ENCODE measurements at regions not wholly inside any gene's neighbourhood (a gene's known extent, or its start where the extent isn't known, plus 50 kb on each side); places are given as distances from the start of the nearest gene placed in this dataset.
"Not testable (repeated sequence)": the region's sequence is repeated elsewhere in the genome, so short reads cannot be mapped to it uniquely, and the experiment has no call there.

DNA sequence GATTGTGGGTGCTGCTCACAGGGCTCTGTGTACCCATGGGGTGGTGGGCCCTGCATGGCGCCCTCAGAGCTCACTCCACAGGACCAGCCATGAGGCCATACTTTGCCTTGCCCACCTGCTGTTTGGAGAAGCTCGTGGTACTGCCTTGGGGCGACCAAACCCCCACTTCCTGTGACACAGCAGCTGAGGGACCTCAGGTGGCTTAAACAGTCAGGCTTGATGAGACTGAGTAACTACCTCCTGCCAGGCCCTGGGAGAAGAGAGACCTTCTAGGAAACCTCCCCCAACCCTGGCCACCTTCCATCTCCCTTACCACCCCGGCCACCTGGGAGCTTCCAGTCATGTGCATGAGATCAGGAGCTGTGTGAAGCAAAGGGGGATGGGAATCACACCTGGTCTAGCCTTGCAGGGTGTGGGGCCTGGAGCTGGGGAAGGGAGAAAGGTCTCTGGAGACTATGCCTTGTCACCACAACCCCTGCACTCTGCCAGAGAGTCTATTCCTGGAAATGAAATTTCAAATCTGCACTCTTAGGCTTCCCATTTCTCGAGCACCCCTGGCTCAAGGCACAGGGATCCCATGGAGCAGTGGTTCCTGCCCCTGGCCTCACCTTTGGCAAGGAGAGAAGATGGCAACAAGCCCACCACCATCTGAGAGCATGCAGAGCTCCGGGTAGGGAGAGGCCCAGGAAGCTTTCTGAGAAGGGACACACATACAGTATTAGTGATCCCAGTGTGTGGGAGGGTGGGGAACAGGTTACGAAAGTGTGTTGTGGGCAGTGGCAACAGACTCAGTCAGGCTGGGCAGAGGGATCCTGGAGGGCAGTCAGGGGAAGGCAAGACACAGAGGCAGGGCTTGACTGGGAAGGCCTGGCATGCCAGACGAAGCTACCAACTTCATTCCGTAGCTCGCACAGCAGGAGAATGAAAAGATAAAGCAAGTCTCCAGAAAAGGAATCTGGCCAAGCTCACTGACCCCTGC is 125.0 kb downstream of the URI1 start:
- intact Hi-C loops (cut with DNase I) = no loop called here
- no peak for ATAC-seq
- no peak for DNase-seq

DNA sequence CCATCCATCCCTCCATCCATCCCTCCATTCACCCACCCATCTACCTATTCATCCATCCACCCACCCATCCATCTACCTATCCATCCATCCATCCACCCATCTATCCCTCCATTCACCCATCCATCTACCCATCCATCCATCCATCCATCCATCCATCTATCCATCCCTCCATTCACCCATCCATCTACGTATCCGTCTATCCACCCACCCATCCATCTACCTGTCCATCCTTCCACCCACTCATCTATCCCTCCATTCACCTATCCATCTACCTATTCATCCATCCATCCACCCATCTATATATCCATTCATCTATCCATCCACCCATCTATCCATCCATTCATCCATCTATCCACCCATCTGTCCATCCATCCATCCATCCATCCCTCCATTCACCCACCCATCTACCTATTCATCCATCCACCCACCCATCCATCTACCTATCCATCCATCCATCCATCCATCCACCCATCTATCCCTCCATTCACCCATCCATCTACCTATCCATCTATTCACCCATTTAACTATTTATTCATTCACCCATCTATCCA is 126.0 kb downstream of the URI1 start:
- intact Hi-C loops (cut with DNase I); DNase-seq; ATAC-seq: not testable (repeated sequence)

DNA sequence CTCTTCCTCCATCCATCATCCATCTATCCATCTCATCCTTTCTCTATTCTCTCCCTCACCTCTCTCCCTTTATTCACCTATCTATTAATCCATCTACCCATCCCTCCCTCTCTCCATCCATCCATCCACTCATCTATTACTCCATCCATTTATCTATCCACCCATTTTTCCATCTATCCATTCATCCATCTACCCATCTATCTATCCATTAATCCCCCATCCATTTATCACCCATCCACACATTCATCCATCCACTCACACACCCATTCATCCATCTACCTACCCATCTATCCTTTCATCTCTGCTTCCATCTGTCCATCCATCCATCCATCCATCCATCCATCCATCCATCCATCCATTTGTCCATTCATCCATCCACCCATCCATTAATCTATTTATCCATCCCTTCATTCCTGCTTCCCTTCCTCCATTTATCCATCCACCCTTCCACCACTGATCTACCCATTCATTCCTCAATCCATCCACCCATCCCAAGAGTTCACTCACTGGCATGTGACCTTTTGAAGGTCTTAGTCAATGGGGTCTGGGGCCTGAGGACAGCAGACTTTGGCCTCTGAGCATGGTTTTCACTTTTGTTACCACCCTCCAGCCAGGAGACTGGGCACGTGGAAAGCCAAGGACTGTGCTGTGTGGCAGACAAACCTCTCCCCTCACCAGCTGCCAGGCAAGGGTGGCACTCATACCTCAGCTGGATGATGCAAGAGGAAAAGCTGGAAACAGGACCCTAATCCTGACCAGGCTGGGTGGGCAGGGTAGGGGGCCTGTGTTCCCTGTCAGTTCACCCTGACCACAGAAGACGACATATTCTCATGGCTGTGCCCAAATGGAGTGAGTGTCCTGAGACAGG is 126.7 kb downstream of the URI1 start:
- DNase-seq = no peak
- no peak for ATAC-seq
- intact Hi-C loops (cut with DNase I) = no loop called here

DNA sequence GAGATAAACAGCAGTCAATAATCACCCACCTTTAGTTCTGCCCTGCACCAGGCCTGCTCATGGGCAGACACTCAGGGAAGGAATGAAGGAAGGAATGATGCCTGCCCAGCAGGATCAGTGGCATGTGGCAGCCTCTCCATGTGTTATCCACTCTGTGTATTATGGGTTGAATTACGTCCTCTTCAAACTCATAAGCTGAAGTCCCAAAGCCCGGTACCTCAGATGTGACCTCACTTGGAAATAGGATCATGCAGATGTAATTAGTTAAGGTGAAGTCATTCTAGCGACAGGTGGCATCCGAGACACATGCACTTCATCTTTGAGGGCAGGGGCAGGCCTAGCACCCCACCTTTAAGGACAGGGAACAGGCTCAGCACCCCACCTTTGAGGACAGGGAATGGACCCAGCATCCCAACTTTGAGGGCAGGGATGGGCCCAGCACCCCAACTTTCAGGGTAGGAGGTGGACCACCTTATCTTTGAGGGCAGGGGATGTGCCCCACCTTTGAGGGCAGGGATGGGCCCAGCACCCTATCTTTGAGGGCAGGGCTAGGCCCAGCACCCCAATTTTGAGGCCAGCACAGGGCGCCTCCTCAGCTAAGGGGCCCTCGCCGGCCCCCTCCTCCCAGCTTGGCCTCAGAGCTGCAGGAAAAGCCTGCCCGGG is 127.6 kb downstream of the URI1 start:
- DNase-seq = no peak
- ATAC-seq = no peak
- intact Hi-C loops (cut with DNase I) = no loop called here

DNA sequence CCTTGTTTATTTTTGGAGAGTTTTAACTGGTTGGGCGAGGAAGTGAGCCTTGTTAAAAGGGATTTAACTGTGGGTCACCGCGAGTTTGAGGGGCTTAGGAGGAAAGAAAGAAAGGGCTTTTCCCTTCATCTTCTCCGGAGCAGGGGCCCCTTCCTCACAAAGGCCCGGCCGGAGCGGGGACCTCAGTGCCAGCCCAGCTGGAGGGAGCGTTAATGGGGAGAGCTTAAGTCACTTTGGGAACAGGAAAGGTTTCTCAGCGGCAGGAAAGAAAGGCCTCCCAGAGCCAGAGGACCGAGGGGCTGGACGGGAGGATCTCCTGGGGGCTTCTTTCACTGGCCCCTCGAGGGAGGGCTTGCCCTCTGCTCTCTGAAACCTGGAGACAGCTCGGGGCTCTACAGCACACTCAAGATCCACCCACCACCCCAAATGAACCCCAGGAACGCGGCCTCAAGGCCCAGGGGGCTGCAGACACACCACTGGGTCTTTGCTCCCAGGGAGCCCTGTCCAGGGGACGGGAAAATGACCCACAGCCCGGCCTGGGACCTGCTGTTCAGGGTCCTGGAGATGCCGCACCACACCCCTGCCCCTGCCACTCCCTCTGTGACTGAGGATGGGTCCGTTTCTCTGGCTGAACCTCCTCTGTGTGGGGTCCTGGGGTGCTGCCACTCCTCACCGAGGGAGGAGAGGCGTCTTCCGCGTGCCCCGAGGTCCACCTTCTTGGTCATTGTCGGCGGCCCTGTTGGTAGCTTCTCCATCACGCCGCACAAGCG is 128.3 kb downstream of the URI1 start:
- intact Hi-C loops (cut with DNase I) = no loop called here
- DNase-seq = no peak
- ATAC-seq = no peak

DNA sequence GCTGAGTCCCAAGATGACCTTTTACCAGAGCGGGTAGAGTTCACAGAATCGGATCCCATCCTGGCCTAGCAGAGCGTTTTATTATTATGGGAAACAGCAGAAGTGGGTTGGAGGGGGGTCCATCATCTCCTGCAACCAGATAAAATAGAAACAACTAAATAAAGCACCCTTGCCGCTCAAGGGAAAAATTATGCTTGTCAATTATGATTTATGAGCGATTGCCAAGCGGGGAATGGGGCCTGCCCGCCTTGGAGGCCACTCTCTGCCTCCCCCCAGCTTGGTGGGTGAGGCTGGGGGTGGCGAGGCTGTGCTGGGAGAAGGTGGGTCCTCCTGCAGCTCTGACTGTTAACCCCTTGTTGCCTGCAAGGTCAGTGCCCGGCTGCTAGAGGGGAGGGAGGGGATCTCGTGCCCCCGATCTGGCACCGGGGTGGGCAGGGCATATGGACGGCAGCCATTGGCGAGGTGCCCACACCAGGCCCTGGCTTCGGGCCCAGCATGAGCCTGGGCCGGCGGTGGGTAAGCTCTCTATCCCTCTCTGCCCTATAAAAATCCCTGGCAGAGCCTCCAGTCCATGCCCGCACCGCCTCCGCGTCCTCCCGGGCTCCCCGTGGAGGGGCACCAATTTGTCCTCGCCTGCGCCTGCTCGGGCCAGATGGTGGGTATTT is 129.1 kb downstream of the URI1 start:
- intact Hi-C loops (cut with DNase I) = no loop called here
- DNase-seq (no peak), ATAC-seq (peak; percentile 71 to 87)

DNA sequence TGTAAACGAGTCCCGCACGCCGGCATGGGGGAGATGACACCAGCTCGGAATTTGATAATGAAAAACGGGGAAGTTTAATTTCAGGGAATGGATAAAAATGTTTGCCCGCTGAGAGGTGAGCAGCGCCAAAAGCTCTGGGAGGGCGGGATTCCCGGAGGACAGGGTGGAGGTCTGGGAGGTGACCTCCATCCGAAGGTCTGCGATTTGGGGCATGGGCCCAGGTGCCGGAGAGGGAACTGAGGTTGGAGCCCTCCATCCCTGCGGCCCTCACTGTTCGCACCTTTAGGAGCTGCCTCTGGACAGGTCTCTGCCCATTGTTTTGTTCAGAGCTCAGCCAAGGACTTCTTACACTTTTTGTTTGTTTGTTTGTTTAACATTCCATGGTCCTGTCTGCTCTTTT is 129.8 kb downstream of the URI1 start:
- DNase-seq = no peak
- intact Hi-C loops (cut with DNase I) = no loop called here
- ATAC-seq = no peak

DNA sequence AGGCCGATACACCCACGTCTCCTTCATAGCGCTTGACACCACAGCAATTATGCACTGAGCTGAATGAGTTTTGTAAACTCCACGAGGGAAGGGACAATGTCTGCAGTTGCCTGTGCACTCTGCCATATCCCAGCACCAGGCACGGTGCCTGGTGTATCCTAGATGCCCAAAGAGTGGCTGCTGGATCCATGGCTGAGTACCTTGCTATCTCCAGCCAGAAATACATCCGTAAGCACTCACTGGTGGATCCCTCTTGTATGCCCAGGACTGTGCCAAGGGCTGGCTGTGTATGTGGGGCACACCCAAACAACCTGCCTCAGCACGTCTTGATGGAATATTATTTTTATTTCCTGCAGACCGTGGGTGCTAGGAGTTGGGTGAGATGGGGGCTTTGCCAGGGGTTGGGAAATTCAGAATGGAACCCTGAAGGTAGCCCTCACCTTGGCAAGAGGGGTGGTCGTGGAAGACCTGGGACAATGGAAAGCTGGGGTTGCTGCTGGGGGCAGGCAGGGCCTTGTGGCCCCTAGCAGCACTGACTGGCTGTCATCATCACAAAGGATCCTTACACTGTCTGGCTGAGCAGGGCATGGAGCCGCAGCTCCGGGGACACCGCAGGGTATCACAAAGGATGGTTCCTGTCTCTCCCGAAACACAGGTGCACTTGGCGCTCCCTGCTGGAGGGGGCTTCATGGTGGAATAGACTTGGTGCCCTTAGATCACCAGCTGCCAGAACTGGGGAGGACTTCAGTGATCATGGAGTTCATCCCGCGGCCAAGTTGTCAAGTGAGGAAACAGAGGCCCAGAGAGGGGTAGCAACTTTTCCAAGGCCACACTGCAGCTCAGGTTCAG is 131.3 kb downstream of the URI1 start:
- ATAC-seq (no peak), DNase-seq (no peak)
- intact Hi-C loops (cut with DNase I) = no loop called here

DNA sequence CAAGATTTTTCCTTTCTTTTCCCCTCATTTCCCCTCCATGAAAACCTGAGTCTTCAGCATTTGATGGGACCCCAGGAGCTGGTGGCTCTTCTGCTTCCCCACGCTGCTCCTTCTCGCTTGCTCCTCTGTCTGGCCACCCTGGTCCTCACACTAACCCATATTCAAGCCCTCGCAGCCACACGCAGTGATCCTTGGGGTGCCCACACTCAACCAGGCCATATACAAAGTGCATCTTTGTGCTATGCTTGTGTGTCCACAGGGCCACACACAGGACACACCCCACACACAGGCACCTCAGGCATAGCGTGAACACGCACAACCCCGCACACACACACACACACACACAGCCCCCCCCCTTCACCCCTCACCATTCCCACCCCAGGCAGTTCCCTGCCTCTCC is 132.1 kb downstream of the URI1 start:
- ATAC-seq = no peak
- intact Hi-C loops (cut with DNase I) = no loop called here
- DNase-seq = no peak

DNA sequence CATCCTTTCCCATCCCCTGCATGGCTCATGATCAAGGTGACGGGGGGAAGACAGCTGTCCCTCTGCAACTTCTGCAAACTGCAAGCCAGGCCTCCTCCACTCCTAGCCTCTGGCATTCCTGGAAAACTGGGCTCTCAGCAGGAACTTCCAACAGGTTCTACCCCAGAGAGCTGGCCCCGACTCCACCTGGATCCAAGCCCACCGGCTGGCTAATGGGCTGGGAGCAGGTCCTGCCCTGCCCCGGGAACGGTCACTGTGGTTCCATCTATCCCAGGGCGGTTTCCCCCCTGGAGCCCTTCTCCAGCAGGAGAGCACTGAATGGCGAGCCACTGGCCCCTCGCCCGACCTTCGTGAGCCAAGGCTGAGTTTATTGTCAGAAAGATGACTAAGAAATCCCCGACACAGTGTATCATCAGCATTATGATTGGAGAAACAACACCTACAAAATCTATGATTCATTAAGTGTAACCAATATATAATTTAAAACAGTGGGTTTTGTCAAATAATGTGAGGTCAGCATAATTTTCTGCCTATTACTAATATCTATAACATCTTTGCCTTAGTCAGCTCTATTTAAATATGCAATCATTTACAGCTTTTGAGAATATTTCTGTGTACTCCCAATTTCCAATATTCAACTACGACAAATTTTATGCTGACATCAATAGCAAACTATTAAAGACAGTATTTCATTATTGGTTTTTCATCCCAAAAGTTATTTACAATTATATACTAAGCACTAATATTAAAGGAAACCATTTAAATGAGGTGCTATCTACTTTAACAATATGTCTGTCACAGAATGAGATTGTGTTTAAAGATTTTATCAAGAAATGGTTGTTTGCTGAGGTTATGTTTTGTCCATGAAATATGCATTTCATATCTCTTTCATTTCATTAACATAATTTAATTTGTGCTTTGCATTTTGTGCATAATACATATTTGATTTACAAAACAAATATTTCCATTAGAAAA is 133.0 kb downstream of the URI1 start:
- ATAC-seq (no peak), DNase-seq (no peak)
- intact Hi-C loops (cut with DNase I) = no loop called here

DNA sequence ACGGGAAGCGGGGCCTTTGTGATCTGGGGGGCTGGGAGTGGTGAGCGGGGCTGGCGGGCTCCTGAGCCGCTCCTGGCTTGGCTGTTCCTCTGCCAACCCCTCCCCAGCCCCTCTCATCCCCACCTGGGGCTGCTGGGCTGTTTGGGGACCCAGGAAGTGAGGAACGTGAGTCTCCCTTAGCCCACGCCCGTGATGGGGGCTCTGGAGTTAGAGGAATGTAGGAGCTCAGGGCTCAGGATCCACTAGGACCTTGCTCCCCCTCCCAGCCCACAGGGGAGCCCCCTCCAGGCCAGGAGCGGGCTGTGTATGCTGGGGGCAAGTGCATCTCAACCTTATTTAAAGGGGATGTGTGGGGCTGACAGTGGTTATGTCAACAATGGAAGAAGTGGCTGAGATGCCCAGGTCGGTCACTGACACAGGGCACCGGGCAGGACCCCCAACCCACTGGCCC is 134.1 kb downstream of the URI1 start:
- intact Hi-C loops (cut with DNase I) = no loop called here
- DNase-seq (no peak), ATAC-seq (no peak)

DNA sequence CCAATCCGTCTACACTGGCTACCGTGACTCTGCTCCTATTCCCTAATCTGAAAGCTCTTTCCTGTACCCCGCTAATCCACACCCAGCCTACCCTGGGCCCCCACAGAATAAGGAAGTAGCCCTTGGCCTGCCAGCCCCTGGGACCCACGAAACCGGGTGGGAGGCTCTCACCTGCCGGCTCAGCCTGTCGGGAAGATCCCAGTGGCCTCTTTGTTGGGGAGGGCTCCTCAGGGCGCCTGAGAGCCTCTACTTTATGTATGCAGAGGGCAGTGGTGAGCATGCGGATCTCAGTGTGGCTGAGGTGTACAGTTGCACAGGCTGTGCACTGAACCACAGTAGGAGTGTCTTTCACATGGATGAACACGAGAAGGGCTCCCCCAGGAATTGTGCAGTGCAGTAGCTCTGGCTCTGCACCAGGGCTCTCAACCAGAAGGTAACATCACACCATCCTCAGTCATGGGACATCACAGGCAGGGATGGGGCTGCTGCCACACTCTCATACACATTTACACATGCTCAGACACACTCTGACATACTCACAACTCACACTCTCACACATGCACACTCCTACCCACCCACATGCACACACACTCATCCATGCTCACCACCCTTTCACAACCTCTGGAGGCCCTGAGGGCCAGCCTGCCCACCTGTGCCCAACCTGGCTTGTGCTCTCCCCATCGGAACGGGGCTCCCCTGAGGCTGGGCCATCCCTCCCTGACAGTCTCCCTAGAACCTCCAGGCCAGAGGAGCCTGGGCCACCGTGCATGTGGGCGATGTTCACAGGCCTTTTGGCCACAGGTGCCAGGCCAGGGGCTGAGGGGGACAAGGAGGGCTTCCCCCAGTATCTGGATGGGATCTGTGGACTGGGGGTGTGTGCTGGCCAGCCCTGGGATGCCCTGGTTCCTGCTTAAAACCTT is 135.0 kb downstream of the URI1 start:
- intact Hi-C loops (cut with DNase I) = no loop called here
- no peak for ATAC-seq
- no peak for DNase-seq

DNA sequence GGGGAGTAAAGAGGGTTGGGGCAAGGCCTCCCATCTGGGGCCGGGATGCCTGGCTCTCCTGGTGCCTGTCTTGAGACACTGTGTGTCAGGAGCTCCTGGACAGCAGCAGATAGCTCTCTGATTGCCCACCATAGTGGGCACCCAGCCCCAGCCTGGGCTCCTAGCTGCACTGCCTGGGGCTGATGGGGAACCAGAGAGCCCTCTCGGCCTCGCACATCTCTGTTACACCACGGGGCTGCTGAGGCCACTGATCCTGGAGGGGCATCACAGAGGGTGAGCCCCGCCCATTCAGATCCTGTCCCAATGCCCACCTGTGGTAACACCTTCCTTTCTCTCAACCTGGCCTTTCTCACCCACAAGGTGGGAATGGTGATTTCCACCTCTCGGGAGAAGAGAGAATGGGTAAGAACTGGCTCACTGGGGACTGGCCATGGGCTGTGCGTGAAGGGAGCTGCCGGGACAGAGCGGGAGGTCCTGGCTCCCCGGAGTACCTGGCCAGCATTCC is 135.9 kb downstream of the URI1 start:
- no peak for DNase-seq
- ATAC-seq = no peak
- intact Hi-C loops (cut with DNase I) = no loop called here

DNA sequence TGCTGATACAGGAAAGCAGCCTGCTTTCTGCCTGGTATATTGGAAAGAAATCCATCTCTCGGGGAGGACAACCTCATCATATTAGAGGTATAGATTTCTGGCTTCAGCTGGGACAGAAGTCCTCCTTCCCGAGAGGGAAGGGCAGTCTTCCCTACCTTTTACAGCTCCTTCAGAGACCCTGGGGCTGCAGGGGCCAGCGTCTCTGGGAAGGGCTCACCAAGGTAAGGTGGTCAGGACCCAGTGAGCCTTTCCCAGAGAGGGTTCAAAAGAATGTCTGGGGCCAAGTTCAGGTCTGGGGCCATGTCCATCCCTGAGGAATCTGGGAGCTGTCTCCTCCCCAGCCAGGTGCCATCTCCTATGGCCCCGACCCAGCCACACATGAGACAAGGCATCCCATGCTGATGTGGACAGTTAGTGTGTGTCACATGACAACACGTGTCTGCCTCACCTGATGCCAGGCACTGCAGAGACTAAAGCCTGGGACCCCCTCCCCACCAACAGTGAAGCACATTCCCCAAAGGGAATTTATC is 136.4 kb downstream of the URI1 start:
- ATAC-seq = no peak
- intact Hi-C loops (cut with DNase I) = no loop called here
- DNase-seq = no peak

DNA sequence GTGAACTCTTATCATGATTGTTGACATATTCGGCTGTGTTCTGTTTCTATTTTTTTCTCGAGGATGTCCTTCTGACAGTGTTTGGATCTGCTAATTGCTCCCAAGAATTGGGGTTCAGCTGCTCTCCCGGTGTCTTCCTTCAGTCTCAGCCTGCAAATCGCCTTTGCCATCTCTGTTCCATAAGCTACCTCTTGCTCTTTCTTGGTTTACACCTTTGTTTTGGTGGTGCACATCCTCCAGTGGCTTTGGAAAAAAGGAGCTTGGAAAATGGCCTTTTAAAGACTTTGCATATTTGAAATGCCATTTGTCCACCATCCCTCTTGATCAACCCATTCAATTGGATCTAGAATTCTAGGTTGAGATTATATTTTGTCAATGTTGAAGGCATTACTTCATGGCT is 137.2 kb downstream of the URI1 start:
- ATAC-seq = no peak
- no peak for DNase-seq
- intact Hi-C loops (cut with DNase I) = no loop called here
